Stomach (tissue), 4 donors: ENCODE measurements at regions not wholly inside any gene's neighbourhood (a gene's known extent, or its start where the extent isn't known, plus 50 kb on each side); places are given as distances from the start of the nearest gene placed in this dataset.
"Not testable (repeated sequence)": the region's sequence is repeated elsewhere in the genome, so short reads cannot be mapped to it uniquely, and the experiment has no call there.

Source experiments
- CTCF ChIP-seq, 7 experiments: fragments of 450-650 bp in 4 of 7; fragments of 200-600 bp in 3 of 7; sonication (generic) in 3 of 7; IDR thresholded peaks; one replicate each; pipeline ENCODE4 v1.5.1; 2016 to 2019; ENCODE audit warnings: antibody characterized with exemption in 7 of 7, control low read depth in 2 of 7, mild to moderate bottlenecking in 1 of 7
- EP300 ChIP-seq: sonication (generic); formaldehyde crosslinking; IDR thresholded peaks from one replicate; pipeline ENCODE4 v1.6.1; 2017; ENCODE audit warnings: antibody characterized with exemption
- POLR2A ChIP-seq, 4 donors: fragments of 450-650 bp; IDR thresholded peaks; one replicate each; pipeline ENCODE4 v1.6.1; 2016; ENCODE audit warnings: antibody characterized with exemption in 4 of 4, control low read depth in 2 of 4, mild to moderate bottlenecking in 1 of 4, moderate library complexity in 1 of 4
- POLR2AphosphoS5 ChIP-seq, 3 donors: sonication (generic); formaldehyde crosslinking; IDR thresholded peaks; one replicate each; pipeline ENCODE4 v1.6.1; 2016; ENCODE audit warnings: antibody characterized with exemption in 3 of 3

GRCh38 chr9:62907866-62908265 is 1718.0 kb downstream of the SPATA31A7 start:
- not testable (repeated sequence) for TF ChIP-seq CTCF (IDR thresholded peaks at IDR 0.05); POLR2AphosphoS5 (IDR thresholded peaks at IDR 0.05); POLR2A (IDR thresholded peaks at IDR 0.05); EP300
